ENCODE measurements at regions not wholly inside any gene's neighbourhood (a gene's known extent, or its start where the extent isn't known, plus 50 kb on each side); places are given as distances from the start of the nearest gene placed in this dataset.

- H3K14ac ChIP-seq (replicated peaks; ENCODE audit: low read depth, low read length) = no peak overlapping the region
- intact Hi-C loops (cut with micrococcal nuclease) = no loop called here
- H4K91ac ChIP-seq (ENCODE audit: insufficient read depth, low read depth, low read length) = no peak overlapping the region
- no TSS peak for BruUV-seq (replicated peaks)
- ATAC-seq (ENCODE audit: low read depth) = no peak
- no peaks in the 10 kb centered on the region for H3K9me1 ChIP-seq (ENCODE audit: insufficient read depth, low read length)
- H3K4me3 ChIP-seq (ENCODE audit: insufficient read depth, low read depth, low read length) = no peak overlapping the region
- POLR2A ChIA-PET (ENCODE audit: unreplicated experiment) = no interaction called here
- no peak overlapping the region for H3K23ac ChIP-seq (ENCODE audit: low read depth, low read length)
- CTCF ChIA-PET = no interaction called here
- no peak overlapping the region for H2AFZ ChIP-seq (replicated peaks; ENCODE audit: low read length, poor library complexity)
- no peak overlapping the region for H2BK15ac ChIP-seq (ENCODE audit: low read depth, low read length)
- H2BK5ac ChIP-seq (ENCODE audit: low read depth, low read length, poor library complexity, severe bottlenecking) = no peak overlapping the region
- H4K5ac ChIP-seq (ENCODE audit: low read depth, low read length) = no peak overlapping the region
- H3K4ac ChIP-seq (ENCODE audit: low read depth, low read length) = no peak overlapping the region
- H3K18ac ChIP-seq (ENCODE audit: low read depth, low read length) = no peak overlapping the region
- H3K4me2 ChIP-seq (ENCODE audit: low read depth, low read length) = no peak overlapping the region
- no CpG with 5 or more reads among the region's 4 CpGs for WGBS, 2 experiments (ENCODE audit: extremely low coverage in 2 of 2, insufficient read length in 1 of 2)
- no peak overlapping the region for H3K9ac ChIP-seq (ENCODE audit: low read depth, low read length)
- H4K8ac ChIP-seq (ENCODE audit: low read depth in 2 of 2, low read length in 2 of 2) = no peak overlapping the region
- no peak overlapping the region for H2BK20ac ChIP-seq (ENCODE audit: low read depth, low read length)
- no peaks in the 10 kb centered on the region for H3K36me3 ChIP-seq (ENCODE audit: control insufficient read depth, insufficient read depth, low read length)
- H2AK5ac ChIP-seq (ENCODE audit: low read depth, low read length) = no peak overlapping the region
- dilution Hi-C loops (cut with HindIII; ENCODE audit: low sequenced_read_pairs, unreplicated experiment) = no loop called here
- H3K9me3 ChIP-seq (ENCODE audit: control insufficient read depth, insufficient read depth, low read length) = peaks cover 13% of the 10 kb centered on the region; the same call in 1 of the 2 replicates
- in situ Hi-C loops (cut with MboI; ENCODE audit: low sequenced_read_pairs) = no loop called here
- no peaks in the 10 kb centered on the region for H4K20me1 ChIP-seq (ENCODE audit: insufficient read depth, low read length)
- TF ChIP-seq MAFK (IDR thresholded peaks at IDR 0.05; ENCODE audit: low read depth, low read length) (no peak), RAD21 (IDR thresholded peaks at IDR 0.05; ENCODE audit: low read length) (no peak), RFX5 (IDR thresholded peaks at IDR 0.05; ENCODE audit: low read depth, low read length) (no peak), BHLHE40 (IDR thresholded peaks at IDR 0.05; ENCODE audit: low read depth, low read length) (no peak), MXI1 (IDR thresholded peaks at IDR 0.05; ENCODE audit: borderline replicate concordance, low read depth, low read length) (no peak), CEBPB (IDR thresholded peaks at IDR 0.05; ENCODE audit: low read depth, low read length) (no peak), SMC3 (IDR thresholded peaks at IDR 0.05; ENCODE audit: low read depth, low read length) (no peak), MAZ (IDR thresholded peaks at IDR 0.05; ENCODE audit: borderline replicate concordance, low read depth, low read length) (no peak), RCOR1 (IDR thresholded peaks at IDR 0.05; ENCODE audit: insufficient replicate concordance, low read length) (no peak), CTCF (conservative IDR thresholded peaks at IDR 0.05; ENCODE audit: low read depth, low read length) (no peak)
- TF ChIP-seq, protein P1, sequence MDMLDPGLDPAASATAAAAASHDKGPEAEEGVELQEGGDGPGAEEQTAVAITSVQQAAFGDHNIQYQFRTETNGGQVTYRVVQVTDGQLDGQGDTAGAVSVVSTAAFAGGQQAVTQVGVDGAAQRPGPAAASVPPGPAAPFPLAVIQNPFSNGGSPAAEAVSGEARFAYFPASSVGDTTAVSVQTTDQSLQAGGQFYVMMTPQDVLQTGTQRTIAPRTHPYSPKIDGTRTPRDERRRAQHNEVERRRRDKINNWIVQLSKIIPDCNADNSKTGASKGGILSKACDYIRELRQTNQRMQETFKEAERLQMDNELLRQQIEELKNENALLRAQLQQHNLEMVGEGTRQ (IDR thresholded peaks at IDR 0.05; ENCODE audit: low read depth, low read length) = no peak
- H3K79me1 ChIP-seq (ENCODE audit: low read depth in 1 of 2, low read length in 2 of 2) = no peaks in the 10 kb centered on the region
- no peak overlapping the region for H2BK120ac ChIP-seq (ENCODE audit: low read depth, low read length)
- no peaks in the 10 kb centered on the region for H3K27me3 ChIP-seq (ENCODE audit: control insufficient read depth, insufficient read depth, low read length)
- H2AK9ac ChIP-seq (replicated peaks; ENCODE audit: low read depth, low read length, poor library complexity) = no peak overlapping the region
- H3K56ac ChIP-seq (ENCODE audit: extremely low read depth, insufficient read depth, low read length) = no peak overlapping the region
- no peak overlapping the region for H3K27ac ChIP-seq (ENCODE audit: insufficient read depth, low read length)
- no peak for DNase-seq
- H3K4me1 ChIP-seq (ENCODE audit: control insufficient read depth, insufficient read depth, low read length) = no peaks in the 10 kb centered on the region
These were observed 355.0 kb upstream of the PCDH20 start for GRCh38 chr13:61770681-61771080.
